H1 (cell line): ENCODE measurements at regions not wholly inside any gene's neighbourhood (a gene's known extent, or its start where the extent isn't known, plus 50 kb on each side); places are given as distances from the start of the nearest gene placed in this dataset.

Experiments used
- CTCF ChIA-PET: fragments of 300-600 bp; sonication (Branson Sonifier 250); formaldehyde crosslinking; loops from one replicate; lab custom pipeline; 2021; ENCODE audit not compliant: partially characterized antibody; lab: Charles Lee
- POLR2A ChIA-PET: fragments of 300-600 bp; sonication (Branson Sonifier 250); formaldehyde crosslinking; loops from one replicate; lab custom pipeline; 2021; ENCODE audit warnings: inconsistent platforms; ENCODE audit not compliant: partially characterized antibody; lab: Charles Lee
- DNase-seq, 2 experiments: peaks; one replicate each; pipeline versions ENCODE4 v3.0.0 to v3.0.0-alpha.2; 2010 to 2022; ENCODE audit warnings: low spot score in 2 of 2, low read depth in 1 of 2, mixed read lengths in 1 of 2
- FAIRE-seq: peaks from 2 replicates; lab custom pipeline; 2011; peaks lifted over from hg19 to GRCh38; lab: Jason Lieb, UNC
- H2AFZ ChIP-seq: 2 replicates; pipeline ENCODE4 v1.8.1; 2012; ENCODE audit warnings: low read length, inconsistent platforms
- H2AK5ac ChIP-seq: 2 replicates; pipeline ENCODE4 v1.6.1; 2013; ENCODE audit warnings: low read depth, low read length
- H2BK120ac ChIP-seq: replicated peaks from 2 replicates; pipeline ENCODE3; 2013; ENCODE audit warnings: low read depth, low read length, inconsistent platforms
- H2BK12ac ChIP-seq: 2 replicates; pipeline ENCODE4 v1.6.1; 2013; ENCODE audit warnings: low read depth, low read length
- H2BK15ac ChIP-seq: 2 replicates; pipeline ENCODE4 v1.6.1; 2013; ENCODE audit warnings: low read length
- H2BK20ac ChIP-seq: 2 replicates; pipeline ENCODE4 v1.6.1; 2013; ENCODE audit warnings: low read length
- H2BK5ac ChIP-seq: 2 replicates; pipeline ENCODE4 v1.6.1; 2013; ENCODE audit warnings: low read depth, low read length
- H3K14ac ChIP-seq: 2 replicates; pipeline ENCODE4 v1.6.1; 2013; ENCODE audit warnings: inconsistent platforms; ENCODE audit not compliant: insufficient read length
- H3K18ac ChIP-seq: 2 replicates; pipeline ENCODE4 v1.6.1; 2013; ENCODE audit warnings: low read length; ENCODE audit errors: extremely low read depth
- H3K23ac ChIP-seq: 2 replicates; pipeline ENCODE4 v1.6.1; 2013; ENCODE audit warnings: inconsistent platforms; ENCODE audit not compliant: insufficient read length
- H3K23me2 ChIP-seq: 2 replicates; pipeline ENCODE4 v1.6.1; 2013; ENCODE audit warnings: low read depth, low read length
- H3K27ac ChIP-seq: 2 replicates; pipeline ENCODE4 v1.6.1; 2011; ENCODE audit warnings: low read depth, low read length, inconsistent platforms
- H3K27me3 ChIP-seq, 4 experiments: replicated peaks in 1 of 4; 1 replicate in 1 of 4; 2 replicates in 3 of 4; pipeline versions ENCODE4 v1.6.1 to v1.8.1; 2011 to 2013; ENCODE audit warnings: low read length in 3 of 4, mild to moderate bottlenecking in 3 of 4, inconsistent platforms in 2 of 4, mixed read lengths in 2 of 4, moderate library complexity in 1 of 4; ENCODE audit not compliant: control insufficient read depth in 3 of 4, insufficient read depth in 3 of 4; ENCODE audit errors: extremely low read depth in 1 of 4
- H3K36me3 ChIP-seq, 4 experiments: 2 replicates each; pipeline versions ENCODE4 v1.6.1 to v1.8.1; 2011 to 2013; ENCODE audit warnings: mild to moderate bottlenecking in 4 of 4, low read length in 3 of 4, moderate library complexity in 2 of 4, control low read depth in 1 of 4, inconsistent platforms in 1 of 4; ENCODE audit not compliant: insufficient read depth in 4 of 4, control insufficient read depth in 2 of 4
- H3K4ac ChIP-seq: replicated peaks from 2 replicates; pipeline ENCODE3; 2013; ENCODE audit warnings: low read length, low read depth, mixed read lengths, inconsistent platforms; ENCODE audit not compliant: insufficient read length
- H3K4me1 ChIP-seq, 4 experiments: replicated peaks in 1 of 4; 1 replicate in 1 of 4; 2 replicates in 3 of 4; pipeline versions ENCODE4 v1.6.1 to v1.8.1; 2011 to 2013; ENCODE audit warnings: low read length in 3 of 4, inconsistent platforms in 2 of 4, mixed read lengths in 1 of 4; ENCODE audit not compliant: insufficient read depth in 4 of 4, control insufficient read depth in 3 of 4
- H3K4me2 ChIP-seq, 2 experiments: 2 replicates each; pipeline versions ENCODE4 v1.6.1 to v1.8.1; 2011 to 2013; ENCODE audit warnings: low read depth in 2 of 2, low read length in 2 of 2, control low read depth in 1 of 2, inconsistent platforms in 1 of 2, mild to moderate bottlenecking in 1 of 2; ENCODE audit not compliant: insufficient read depth in 1 of 2
- H3K4me3 ChIP-seq, 4 experiments: fragments of 200-600, 300-600 bp in 1 of 4; sonication (generic), shearing (Covaris generic), sonication (Bioruptor Twin) in 1 of 4; 2 replicates each; pipeline versions ENCODE4 v1.5.1 to v1.8.1; 2011 to 2016; ENCODE audit warnings: low read length in 4 of 4, low read depth in 3 of 4, control low read depth in 2 of 4, inconsistent platforms in 2 of 4, mild to moderate bottlenecking in 2 of 4, mixed read lengths in 1 of 4, moderate library complexity in 1 of 4; ENCODE audit not compliant: insufficient read depth in 2 of 4; ENCODE audit errors: extremely low read depth in 1 of 4
- H3K56ac ChIP-seq: replicated peaks from 2 replicates; pipeline ENCODE3; 2013; ENCODE audit warnings: low read depth, mild to moderate bottlenecking, mixed read lengths, low read length, inconsistent platforms; ENCODE audit not compliant: insufficient read length
- H3K79me1 ChIP-seq: 2 replicates; pipeline ENCODE4 v1.6.1; 2013; ENCODE audit warnings: low read depth, low read length, control low read depth
- H3K79me2 ChIP-seq, 2 experiments: 2 replicates each; pipeline versions ENCODE4 v1.6.1 to v1.8.1; 2012 to 2013; ENCODE audit warnings: low read length in 2 of 2, mild to moderate bottlenecking in 2 of 2, inconsistent platforms in 1 of 2; ENCODE audit not compliant: insufficient read depth in 2 of 2, control insufficient read depth in 1 of 2
- H3K9ac ChIP-seq, 4 experiments: replicated peaks in 1 of 4; 1 replicate in 1 of 4; 2 replicates in 3 of 4; pipeline versions ENCODE4 v1.6.1 to v1.8.1; 2011 to 2013; ENCODE audit warnings: low read depth in 3 of 4, low read length in 3 of 4, control low read depth in 2 of 4, mild to moderate bottlenecking in 2 of 4, moderate library complexity in 2 of 4, inconsistent platforms in 1 of 4; ENCODE audit errors: extremely low read depth in 1 of 4
- H3K9me3 ChIP-seq, 2 experiments: 2 replicates each; pipeline versions ENCODE4 v1.6.1 to v1.8.1; 2012 to 2013; ENCODE audit warnings: mild to moderate bottlenecking in 2 of 2, moderate library complexity in 2 of 2, control low read depth in 1 of 2, inconsistent platforms in 1 of 2, low read depth in 1 of 2, low read length in 1 of 2, mixed read lengths in 1 of 2; ENCODE audit not compliant: insufficient read depth in 2 of 2
- H4K20me1 ChIP-seq, 2 experiments: replicated peaks in 1 of 2; 2 replicates each; pipeline versions ENCODE3 to v1.8.1; 2011 to 2013; ENCODE audit warnings: inconsistent platforms in 2 of 2, low read length in 2 of 2, mild to moderate bottlenecking in 1 of 2; ENCODE audit not compliant: insufficient read depth in 2 of 2, control insufficient read depth in 1 of 2
- H4K5ac ChIP-seq: 2 replicates; pipeline ENCODE4 v1.6.1; 2013; ENCODE audit warnings: low read length, low read depth, mixed read lengths, inconsistent platforms; ENCODE audit not compliant: insufficient read length
- H4K8ac ChIP-seq: 2 replicates; pipeline ENCODE4 v1.8.0; 2013; ENCODE audit warnings: mild to moderate bottlenecking, moderate library complexity, low read length, inconsistent platforms; ENCODE audit not compliant: insufficient read depth; ENCODE audit errors: extremely low read depth
- H4K91ac ChIP-seq: replicated peaks from 2 replicates; pipeline ENCODE3; 2013; ENCODE audit warnings: low read length, mixed read lengths, inconsistent platforms; ENCODE audit not compliant: insufficient read length
- BRCA1 ChIP-seq: IDR thresholded peaks from 2 replicates; pipeline ENCODE4 v1.6.1; 2012; ENCODE audit warnings: low read depth, low read length, improper control_type of control experiment
- CBX8 ChIP-seq: fragments of 300-800, 300-1000 bp; sonication (generic); IDR thresholded peaks from 2 replicates; pipeline ENCODE4 v1.7.1; 2016; ENCODE audit warnings: low read depth, low read length, borderline replicate concordance
- EGR1 ChIP-seq: IDR thresholded peaks from 2 replicates; pipeline ENCODE4 v1.6.1; 2011; ENCODE audit warnings: low read depth, low read length, borderline replicate concordance
- FOSL1 ChIP-seq: IDR thresholded peaks from 2 replicates; pipeline ENCODE4 v1.6.1; 2011; ENCODE audit warnings: mild to moderate bottlenecking, low read depth, low read length, moderate library complexity; ENCODE audit not compliant: insufficient read depth
- HDAC2 ChIP-seq, 2 experiments: fragments of 300-600 bp in 1 of 2; sonication (generic) in 1 of 2; IDR thresholded peaks; 2 replicates each; pipeline ENCODE4 v1.6.1; 2011 to 2012; ENCODE audit warnings: low read depth in 2 of 2, low read length in 2 of 2, mild to moderate bottlenecking in 2 of 2, moderate library complexity in 2 of 2, borderline replicate concordance in 1 of 2, inconsistent platforms in 1 of 2
- JUND ChIP-seq: IDR thresholded peaks from 2 replicates; pipeline ENCODE4 v1.6.1; 2011; ENCODE audit warnings: mild to moderate bottlenecking, improper control_type of control experiment, low read length
- NRF1 ChIP-seq: IDR thresholded peaks from 2 replicates; pipeline ENCODE4 v1.6.1; 2011; ENCODE audit warnings: mild to moderate bottlenecking, low read depth, low read length, improper control_type of control experiment
- RFX5 ChIP-seq: IDR thresholded peaks from 2 replicates; pipeline ENCODE4 v1.6.1; 2011; ENCODE audit warnings: low read depth, low read length, improper control_type of control experiment, borderline replicate concordance
- RXRA ChIP-seq: IDR thresholded peaks from 2 replicates; pipeline ENCODE4 v1.6.1; 2011; ENCODE audit warnings: low read depth, mild to moderate bottlenecking, low read length, moderate library complexity; ENCODE audit not compliant: insufficient read depth
- SAP30 ChIP-seq: fragments of 300-600 bp; sonication (generic); IDR thresholded peaks from 2 replicates; pipeline ENCODE4 v1.7.1; 2012; ENCODE audit warnings: low read length, moderate library complexity, mild to moderate bottlenecking, inconsistent platforms; ENCODE audit not compliant: insufficient read depth, insufficient replicate concordance
- TAF7 ChIP-seq: optimal IDR thresholded peaks from 2 replicates; pipeline ENCODE3; 2011; ENCODE audit warnings: low read depth, mild to moderate bottlenecking, inconsistent platforms, low read length, moderate library complexity, borderline replicate concordance
- TBP ChIP-seq: IDR thresholded peaks from 2 replicates; pipeline ENCODE4 v1.6.1; 2011; ENCODE audit warnings: low read depth, low read length, improper control_type of control experiment
- TCF12 ChIP-seq: IDR thresholded peaks from 2 replicates; pipeline ENCODE4 v1.6.1; 2011; ENCODE audit warnings: low read depth, mild to moderate bottlenecking, low read length
- YY1 ChIP-seq: IDR thresholded peaks from 2 replicates; pipeline ENCODE4 v1.6.1; 2011; ENCODE audit warnings: low read depth, mild to moderate bottlenecking, low read length
- WGBS, 2 experiments: shearing (Covaris generic) in 1 of 2; methylation state at CpG; one replicate each; pipeline versions ENCODE4 v1.1.6 to v1.1.7; 2013 to 2015; ENCODE audit warnings: low lambda C conversion rate in 2 of 2, mixed read lengths in 2 of 2, inconsistent platforms in 1 of 2, low coverage in 1 of 2, missing lambda C conversion rate in 1 of 2; ENCODE audit not compliant: insufficient replicate concordance in 2 of 2, insufficient coverage in 1 of 2, insufficient read length in 1 of 2; ENCODE audit errors: extremely low coverage in 1 of 2, missing lambda C conversion rate in 1 of 2; 5-methylcytosine and 5-hydroxymethylcytosine counted together

GRCh38 chr18:14937271-14937670, 189.3 kb downstream of the ANKRD30B start:
- Histone ChIP-seq H3K4me3 (no peak overlapping the region), H3K23me2 (no peaks in the 10 kb centered on the region), H4K8ac (no peak overlapping the region), H2BK15ac (no peak overlapping the region), H2AFZ (no peak overlapping the region), H3K79me2 (no peaks in the 10 kb centered on the region), H3K14ac (no peak overlapping the region), H3K4ac (no peak overlapping the region), H4K20me1 (no peaks in the 10 kb centered on the region), H4K91ac (no peak overlapping the region), H3K9ac (no peak overlapping the region), H2BK120ac (no peak overlapping the region), H2BK12ac (no peak overlapping the region), H3K56ac (no peak overlapping the region), H3K79me1 (no peaks in the 10 kb centered on the region), H4K5ac (no peak overlapping the region), H3K9me3 (peaks cover 62 to 99% of the 10 kb centered on the region in 2 experiments), H3K18ac (no peak overlapping the region), H3K23ac (no peak overlapping the region), H3K4me2 (no peak overlapping the region), H2AK5ac (no peak overlapping the region), H3K4me1 (no peaks in the 10 kb centered on the region), H3K36me3 (no peaks in the 10 kb centered on the region), H2BK20ac (no peak overlapping the region), H2BK5ac (no peak overlapping the region), H3K27ac (no peak overlapping the region), H3K27me3 (no peaks in the 10 kb centered on the region)
- CTCF ChIA-PET = no interaction called here
- FAIRE-seq (no peak), DNase-seq (no peak)
- 87% methylated on average over 8 of the region's 9 CpGs; no CpG with 5 or more reads in 1 of the 2 experiments for WGBS, 2 experiments
- no peak for TF ChIP-seq HDAC2 (IDR thresholded peaks at IDR 0.05; ENCODE audit: borderline replicate concordance in 1 of 2, low read depth in 2 of 2, low read length in 2 of 2)
- TF ChIP-seq YY1 = no peak
- no peak for TF ChIP-seq CBX8
- no peak for TF ChIP-seq TBP
- TF ChIP-seq RFX5 = no peak
- TF ChIP-seq NRF1 = no peak
- TF ChIP-seq TCF12 = no peak
- no peak for TF ChIP-seq TAF7
- TF ChIP-seq JUND = no peak
- no peak for TF ChIP-seq SAP30
- no peak for TF ChIP-seq RXRA
- TF ChIP-seq BRCA1 = no peak
- no peak for TF ChIP-seq FOSL1
- TF ChIP-seq EGR1 = no peak
- POLR2A ChIA-PET = no interaction called here
